ENCODE measurements at regions not wholly inside any gene's neighbourhood (a gene's known extent, or its start where the extent isn't known, plus 50 kb on each side); places are given as distances from the start of the nearest gene placed in this dataset.
"Not testable (repeated sequence)": the region's sequence is repeated elsewhere in the genome, so short reads cannot be mapped to it uniquely, and the experiment has no call there.

DNA sequence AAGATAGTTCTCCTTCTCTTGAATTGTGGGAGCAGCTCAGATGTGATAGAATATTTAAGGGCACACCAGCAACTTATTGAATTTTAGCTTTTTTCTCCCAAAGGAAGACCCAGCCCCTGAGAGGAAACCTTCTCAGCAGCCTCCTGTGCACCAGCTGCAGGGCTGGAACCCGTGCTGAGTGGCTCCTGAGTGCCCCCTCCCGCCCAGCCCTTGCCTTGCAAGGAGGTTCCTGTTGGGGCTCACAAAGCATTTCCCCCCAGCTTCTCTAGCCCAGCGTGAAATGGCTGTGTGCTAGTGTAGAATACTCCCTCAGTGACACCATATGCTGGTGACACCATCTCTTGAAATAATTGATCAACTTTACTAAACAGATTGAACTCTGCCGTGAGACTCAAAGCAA, 1180.1 kb downstream of the TMEM121 start:
- DNase-seq (ENCODE audit: low spot score), result not testable (repeated sequence)

DNA sequence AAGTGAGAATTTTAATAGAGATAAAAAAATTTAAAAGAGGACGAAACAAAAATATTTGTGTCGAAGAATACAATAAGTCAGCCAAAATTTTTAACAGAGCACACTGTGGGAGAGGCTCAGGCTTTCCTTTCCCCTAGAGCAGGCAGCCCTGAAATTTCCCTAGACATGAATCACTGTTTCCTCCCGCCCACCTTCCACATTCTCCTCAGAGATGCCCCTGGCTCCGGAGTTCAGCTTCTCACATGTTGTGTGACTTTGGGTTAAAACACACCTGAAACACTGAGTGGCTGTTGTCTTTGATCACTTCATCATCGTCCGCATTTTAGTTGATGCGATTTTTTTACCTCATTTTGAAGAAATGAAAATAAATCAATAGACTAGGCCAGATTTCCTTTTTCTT, 1183.8 kb downstream of the TMEM121 start:
- not testable (repeated sequence) for DNase-seq (ENCODE audit: low spot score)

DNA sequence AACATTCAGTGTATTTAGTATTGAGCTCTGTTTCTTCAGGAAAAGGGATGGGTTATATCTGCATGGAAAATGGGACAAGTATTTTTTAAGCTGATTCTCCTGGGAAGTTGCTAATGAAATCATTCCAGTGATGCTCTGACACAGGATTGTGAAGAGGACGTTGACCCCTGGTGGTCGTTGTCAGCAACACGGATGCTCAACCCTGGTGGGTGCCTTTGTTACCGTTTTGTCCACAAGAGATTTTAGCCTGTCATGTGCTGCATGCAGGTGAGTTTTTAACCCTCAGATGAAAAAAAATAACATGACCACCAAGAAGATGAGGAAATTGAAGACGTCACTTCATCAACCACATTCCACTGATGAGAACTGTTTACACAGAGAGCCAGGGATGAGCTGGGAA, 1186.1 kb downstream of the TMEM121 start:
- not testable (repeated sequence) for DNase-seq (ENCODE audit: low spot score)

DNA sequence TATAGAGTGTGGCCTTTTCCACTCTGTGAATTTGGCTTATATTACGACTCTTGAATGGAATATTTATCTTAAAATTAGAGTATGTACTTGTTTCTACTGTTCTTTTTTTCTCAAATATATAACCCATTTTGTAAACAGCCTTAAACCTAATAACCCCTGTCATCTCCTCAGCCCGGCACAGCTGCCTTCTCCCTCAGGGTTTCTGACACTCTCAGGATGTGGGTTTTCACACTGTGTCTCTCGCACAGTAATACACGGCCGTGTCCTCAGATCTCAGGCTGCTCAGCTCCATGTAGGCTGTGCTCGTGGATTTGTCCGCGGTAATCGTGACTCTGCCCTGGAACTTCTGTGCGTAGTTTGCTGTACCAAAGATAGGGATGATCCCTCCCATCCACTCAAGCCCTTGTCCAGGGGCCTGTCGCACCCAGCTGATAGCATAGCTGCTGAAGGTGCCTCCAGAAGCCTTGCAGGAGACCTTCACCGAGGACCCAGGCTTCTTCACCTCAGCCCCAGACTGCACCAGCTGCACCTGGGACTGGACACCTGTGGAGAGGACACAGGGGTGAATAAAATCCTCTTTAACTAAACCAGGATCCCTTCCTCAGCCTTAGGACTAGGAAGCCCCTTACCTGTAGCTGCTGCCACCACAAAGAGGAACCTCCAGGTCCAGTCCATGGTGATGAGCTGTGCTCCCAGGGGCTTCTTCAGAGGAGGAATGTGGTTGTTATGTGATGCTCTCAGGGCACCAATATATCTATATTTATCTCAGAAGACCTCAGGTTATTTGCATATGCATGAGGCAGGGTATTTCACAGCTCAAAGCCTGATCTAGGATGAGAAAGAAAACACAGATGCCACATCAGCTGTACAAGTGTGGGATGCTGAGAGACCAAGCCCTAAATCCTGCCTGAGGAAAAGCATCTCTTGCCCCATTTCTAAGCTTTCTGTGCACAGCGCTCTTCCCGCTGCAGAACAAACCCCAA, 1188.4 kb downstream of the TMEM121 start:
- not testable (repeated sequence) for DNase-seq (ENCODE audit: low spot score)

DNA sequence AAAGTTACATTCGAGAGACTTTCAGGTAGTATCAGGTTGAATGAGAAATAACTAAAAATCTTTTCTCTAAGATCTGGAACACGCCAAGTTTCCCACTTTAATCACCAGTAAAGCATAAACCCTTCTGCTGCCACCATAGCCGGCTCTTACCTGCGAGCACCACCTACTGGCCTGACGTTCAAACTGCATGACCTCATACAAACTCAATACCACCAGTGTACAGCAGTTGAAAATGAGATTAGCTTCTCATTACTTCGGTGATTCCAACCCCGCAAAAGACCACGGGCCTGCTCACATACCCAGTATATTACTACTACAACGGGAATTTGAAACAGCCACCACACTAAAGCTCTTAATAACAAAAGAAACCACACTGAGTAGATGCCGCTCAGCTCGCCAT, 1191.2 kb downstream of the TMEM121 start:
- not testable (repeated sequence) for DNase-seq (ENCODE audit: low spot score)

DNA sequence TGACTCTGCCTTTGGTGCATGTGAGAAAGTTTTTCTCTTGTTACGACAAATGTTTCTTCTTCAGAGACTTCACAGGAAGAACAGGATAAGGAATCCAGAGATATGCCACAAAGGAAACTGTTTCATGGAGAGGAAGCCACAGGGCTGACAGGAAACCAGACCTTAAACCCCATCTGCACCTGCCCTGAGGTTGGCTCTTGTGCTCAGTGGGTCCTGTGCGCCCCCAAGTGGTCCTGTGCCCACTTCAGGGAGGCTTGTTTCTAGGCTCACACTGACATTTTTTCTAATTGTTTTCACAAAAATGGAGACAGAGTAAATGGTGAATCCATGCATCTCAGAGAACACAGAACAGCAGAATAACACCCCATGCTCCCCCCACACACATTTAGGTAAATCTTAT, 1193.5 kb downstream of the TMEM121 start:
- DNase-seq (ENCODE audit: low spot score), result not testable (repeated sequence)

DNA sequence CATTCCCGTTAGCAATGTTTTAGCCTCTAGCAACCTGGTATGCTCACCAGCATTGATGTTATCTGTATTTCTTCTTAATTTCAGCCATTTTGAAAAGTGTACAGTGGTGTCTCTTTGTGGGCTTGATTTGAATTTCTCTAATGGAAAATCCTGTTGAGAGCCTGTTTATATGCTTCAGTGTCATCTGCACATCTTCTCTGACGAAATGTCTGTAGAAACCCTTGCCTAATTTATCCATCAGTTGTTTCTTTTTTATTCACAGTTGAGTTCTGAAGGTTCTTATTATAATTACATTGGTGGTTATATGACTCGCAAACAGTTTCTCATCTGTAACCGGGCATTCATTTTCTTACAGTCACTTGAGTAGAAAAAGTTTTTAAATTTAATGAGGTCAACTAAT, 1195.5 kb downstream of the TMEM121 start:
- DNase-seq (ENCODE audit: low spot score), result not testable (repeated sequence)

DNA sequence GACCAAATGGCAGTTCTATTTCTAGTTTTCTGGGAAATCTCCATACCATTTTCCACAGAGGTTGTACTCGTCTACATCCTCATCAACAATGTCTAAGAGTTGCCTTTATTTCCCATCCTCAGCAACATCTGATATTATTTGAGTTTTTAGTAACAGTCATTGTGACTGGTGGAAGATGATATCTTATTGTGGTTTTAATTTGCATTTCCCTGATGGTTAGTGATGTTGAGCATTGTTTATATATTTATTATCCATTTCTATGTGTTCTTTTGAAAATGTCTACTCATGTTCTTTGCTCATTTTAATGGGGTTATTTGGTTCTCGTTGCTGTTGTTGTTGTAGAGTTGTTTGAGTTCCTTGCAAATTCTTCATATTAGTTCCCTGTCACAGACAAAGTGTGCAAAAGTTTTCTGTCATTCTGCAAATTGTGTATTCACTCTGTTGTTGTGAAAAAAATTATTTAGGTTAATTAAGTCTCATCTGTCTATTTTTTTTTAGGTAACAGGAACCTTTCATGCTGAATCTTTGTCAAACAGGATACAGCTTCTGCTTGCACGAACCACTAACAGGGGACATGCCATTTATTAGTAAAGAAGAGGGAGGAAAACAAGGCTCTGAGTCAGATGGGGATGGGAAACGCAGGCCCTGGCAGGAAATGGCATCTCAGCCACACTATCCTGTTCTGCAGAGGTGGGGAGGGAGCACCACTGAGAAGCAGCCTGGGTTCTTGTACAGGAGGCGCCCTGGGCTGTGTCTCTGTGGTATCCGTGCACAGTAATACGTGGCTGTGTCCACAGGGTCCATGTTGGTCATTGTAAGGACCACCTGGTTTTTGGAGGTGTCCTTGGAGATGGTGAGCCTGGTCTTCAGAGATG, 1196.7 kb downstream of the TMEM121 start:
- DNase-seq (ENCODE audit: low spot score), result not testable (repeated sequence)

DNA sequence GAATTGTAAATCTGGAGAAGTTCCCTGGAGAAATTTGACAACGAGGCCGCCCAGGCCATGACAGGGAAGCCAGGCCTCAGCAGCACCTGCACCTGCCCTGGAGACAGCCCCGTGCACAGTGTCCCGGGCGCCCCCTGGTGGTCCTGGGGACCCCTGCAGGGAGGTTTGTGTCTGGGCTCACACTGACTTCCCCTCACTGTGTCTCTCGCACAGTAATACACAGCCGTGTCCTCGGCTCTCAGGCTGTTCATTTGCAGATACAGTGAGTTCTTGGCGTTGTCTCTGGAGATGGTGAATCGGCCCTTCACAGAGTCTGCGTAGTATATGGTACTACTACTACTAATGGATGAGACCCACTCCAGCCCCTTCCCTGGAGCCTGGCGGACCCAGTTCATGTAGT, 1201.6 kb downstream of the TMEM121 start:
- DNase-seq (ENCODE audit: low spot score), result not testable (repeated sequence)

DNA sequence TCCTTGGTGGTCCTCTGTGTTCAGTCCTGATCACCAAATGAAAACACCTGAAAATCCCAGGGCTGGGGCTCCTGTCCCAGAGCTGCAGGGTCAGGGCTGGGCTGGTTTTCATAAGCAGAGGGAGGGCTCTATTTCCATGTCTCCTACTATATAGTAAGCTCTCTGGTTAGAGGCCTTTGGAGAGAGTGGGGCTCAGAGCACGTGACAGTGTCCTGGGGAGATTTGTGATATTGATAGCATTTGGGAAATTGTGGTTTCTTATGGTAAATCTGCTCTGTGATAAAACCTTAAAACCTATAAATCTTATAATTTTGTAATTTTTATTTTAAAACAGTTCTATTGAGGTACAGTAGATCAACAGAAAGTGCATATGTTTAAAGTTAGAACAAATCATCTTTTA, 1202.2 kb downstream of the TMEM121 start:
- no peak for DNase-seq (ENCODE audit: low spot score)

DNA sequence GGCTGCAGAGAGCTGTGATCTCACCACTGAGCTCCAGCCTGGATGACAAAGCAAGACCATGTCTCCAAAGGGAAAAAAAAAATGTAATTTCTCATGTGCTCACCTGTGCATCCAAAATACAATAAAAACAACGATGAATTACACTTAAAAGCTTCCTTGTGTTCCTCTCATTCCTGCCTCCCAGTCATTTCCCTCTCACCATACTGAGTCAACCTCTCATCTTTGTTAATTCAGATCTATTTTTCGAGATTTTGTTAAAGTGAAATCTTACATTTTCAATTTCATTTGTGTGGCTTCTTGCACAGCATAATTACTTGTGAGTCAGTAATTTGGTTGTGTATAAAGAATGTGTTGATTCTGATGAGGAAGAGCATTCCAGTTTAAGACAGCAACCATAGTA, 1203.2 kb downstream of the TMEM121 start:
- no peak for DNase-seq (ENCODE audit: low spot score)

DNA sequence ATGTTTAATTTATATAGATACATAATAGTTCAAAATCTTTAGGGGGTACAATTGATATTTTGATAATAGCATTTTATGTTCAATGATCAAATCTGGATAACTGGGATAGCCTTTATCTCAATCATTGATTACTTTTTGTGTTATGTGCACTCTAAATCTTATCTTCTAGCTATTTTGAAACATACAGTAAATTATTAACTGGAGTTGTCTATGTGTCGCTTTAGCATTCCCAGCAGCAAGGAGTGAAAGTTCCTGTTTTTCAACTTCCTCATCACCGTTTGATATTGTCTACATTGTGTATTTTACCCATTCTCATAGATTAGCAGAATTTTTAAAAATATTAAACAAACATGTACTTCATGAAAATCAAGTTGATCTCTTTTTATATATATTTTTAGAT, 1207.4 kb downstream of the TMEM121 start:
- DNase-seq (ENCODE audit: low spot score), result no peak

DNA sequence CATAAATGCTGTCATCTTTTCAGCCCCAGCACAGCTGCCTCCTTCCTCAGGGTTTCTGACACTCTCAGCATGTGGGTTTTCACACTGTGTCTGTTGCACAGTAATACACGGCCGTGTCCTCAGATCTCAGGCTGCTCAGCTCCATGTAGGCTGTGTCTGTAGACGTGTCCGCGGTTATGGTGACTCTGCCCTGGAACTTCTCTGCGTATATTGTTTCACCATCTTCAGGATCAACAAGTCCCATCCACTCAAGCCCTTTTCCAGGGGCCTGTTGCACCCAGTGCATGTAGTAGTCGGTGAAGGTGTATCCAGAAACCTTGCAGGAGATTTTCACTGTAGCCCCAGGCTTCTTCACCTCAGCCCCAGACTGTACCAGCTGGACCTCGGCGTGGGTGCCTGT, 1210.6 kb downstream of the TMEM121 start:
- no peak for DNase-seq (ENCODE audit: low spot score)

DNA sequence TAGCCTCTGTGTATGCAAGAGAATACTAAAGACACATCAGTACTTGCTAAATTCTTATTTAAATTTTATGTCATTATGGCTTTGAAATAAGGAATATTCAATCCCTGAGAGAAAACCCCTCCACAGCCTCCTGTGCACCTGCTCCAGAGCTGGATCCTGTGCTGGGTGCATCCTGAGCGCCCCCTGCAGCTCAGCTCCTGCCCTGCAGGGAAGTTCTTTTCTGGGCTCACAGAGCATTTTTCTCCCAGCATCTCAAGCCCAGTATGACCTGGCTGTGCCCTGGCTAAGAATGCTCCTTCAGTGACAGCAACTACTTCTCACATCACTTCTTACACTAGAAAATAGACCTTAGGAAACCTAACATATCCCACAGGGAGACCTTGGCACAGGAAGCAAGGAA, 1211.7 kb downstream of the TMEM121 start:
- no peak for DNase-seq (ENCODE audit: low spot score)

DNA sequence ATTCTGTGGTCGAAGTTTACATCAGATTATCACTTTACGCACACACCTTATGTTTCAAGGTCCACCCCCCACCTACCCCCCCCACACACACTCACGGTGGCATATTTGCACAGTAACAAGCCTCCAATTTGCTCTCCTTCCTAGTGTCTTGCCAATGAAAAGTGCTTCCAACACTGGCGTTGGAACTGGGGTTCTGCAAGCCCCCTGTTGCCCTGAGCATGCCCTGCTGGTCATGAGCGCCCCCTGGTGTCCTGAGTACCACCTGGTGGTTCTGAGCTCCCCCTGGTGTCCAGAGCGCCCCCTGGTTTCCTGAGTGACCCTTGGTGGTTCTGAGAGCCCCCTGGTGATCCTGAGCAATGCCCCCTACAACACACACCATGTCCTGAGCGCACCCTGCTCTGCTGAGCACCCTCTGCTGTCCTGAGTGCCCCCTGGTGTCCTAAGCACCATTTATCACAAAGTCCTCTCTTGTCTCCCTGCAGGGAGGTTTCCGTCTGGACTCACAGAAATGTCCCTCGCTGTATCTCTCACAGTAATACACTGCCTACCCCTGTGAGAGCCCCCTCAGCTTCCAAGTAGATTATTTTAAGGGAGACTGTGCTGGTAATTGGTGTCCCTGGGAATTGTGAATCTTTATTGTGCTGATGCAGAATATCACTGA, 1212.3 kb downstream of the TMEM121 start:
- not testable (repeated sequence) for DNase-seq (ENCODE audit: low spot score)

DNA sequence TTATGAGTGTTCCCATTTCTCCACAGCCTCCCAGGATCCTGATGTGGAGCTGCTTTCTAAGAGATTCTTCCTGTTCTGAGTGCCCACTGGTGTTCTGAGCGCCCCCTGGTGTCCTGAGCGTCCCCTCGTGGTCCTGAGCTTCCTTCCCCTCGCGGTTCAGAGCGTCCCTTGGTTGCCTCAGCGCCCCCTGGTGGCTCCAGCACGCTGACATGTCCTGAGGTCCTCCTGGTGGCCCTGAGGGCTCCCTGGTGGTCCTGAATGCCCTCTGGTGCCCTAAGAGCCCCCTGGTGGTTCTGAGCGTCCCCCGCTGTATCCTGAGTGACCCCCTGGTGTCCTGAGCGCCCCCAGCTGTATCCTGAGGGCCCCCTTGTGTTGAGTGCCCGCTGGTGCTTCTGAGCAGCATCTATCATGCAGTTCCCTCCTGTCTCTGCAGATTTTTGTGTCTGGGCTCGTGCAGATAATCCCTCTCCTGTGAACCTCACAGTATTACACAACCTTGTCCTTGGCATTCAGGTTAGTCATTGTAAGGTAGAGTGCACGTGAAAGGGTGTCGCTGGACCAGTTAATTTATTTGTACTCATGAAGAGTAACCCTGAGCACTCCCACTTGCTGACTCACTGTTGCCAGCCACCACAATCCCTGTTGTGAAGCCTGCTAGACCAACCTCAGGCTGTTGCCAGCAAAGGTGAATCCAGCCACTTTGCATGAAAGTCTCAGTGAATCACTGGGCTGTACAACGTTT, 1214.9 kb downstream of the TMEM121 start:
- DNase-seq (ENCODE audit: low spot score), result not testable (repeated sequence)

DNA sequence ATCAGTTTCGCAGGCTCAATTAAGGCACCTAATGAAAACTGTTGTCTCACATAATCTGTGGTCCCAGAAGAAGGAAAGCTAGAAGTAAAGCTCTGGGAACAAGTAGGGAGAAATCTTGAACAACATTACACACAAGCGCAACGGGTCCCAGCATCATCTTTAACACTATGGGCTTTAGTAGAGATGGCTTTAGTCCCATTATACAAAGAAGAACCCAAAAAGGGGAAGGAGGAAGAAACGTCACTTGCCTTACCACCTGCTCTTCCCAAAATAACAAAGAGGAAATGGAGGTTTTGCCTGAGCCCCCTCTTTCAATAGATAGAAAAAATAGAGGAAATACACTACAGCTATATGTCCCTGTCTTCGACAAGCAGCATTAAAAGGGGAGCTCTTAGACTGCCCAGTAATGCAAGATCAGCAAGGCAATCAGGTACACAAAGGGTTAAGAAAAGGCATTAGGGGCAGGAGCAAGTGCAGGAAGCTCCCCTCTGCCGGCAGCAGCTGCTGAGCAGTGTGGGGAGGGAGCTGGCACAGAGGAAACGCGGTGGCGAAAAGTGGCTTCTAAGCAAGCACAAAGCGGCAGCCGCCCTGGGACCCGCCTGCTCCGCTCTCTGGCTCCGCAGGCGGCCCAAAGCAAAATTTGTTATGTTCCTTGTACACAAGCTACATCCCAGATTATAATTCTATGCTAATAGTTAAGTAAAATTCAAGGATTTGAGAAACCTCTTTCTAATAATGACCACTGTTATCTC, 1218.8 kb downstream of the TMEM121 start:
- DNase-seq (ENCODE audit: low spot score), result not testable (repeated sequence)

DNA sequence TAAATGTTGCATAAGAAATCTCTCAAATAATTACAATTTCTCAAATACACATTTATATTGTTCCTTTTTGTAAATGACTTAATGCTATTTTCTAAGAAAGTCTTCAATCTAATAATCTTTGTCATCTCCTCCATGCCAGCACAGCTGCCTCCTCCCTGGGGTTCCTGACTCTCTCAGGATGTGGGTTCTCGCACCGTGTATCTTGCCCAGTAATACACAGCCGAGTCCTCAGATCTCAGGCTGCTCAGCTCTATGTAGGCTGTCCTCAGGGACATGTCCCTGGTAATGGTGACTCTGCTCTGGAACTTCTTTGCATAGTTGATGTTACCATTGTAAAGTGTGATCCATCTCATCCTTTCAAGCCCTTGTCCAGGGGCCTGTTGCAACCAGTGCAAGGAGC, 1223.7 kb downstream of the TMEM121 start:
- DNase-seq (ENCODE audit: low spot score), result not testable (repeated sequence)

DNA sequence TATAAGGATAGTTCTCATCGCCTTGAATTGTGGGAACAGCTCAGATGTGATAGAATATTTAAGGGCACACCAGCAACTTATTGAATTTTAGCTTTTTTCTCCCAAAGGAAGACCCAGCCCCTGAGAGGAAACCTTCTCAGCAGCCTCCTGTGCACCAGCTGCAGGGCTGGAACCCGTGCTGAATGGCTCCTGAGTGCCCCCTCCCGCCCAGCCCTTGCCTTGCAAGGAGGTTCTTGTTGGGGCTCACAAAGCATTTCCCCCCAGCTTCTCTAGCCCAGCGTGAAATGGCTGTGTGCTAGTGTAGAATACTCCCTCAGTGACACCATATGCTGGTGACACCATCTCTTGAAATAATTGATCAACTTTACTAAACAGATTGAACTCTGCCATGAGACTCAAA, 1227.4 kb downstream of the TMEM121 start:
- not testable (repeated sequence) for DNase-seq (ENCODE audit: low spot score)

DNA sequence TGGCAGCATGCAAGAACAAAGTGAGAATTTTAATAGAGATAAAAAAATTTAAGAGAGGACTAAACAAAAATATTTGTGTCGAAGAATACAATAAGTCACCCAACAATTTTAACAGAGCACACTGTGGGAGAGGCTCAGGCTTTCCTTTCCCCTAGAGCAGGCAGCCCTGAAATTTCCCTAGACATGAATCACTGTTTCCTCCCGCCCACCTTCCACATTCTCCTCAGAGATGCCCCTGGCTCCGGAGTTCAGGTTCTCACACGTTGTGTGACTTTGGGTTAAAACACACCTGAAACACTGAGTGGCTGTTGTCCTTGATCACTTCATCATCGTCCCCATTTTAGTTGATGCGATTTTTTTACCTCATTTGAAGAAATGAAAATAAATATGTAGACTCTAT, 1231.1 kb downstream of the TMEM121 start:
- not testable (repeated sequence) for DNase-seq (ENCODE audit: low spot score)

Data from left forelimb (tissue), 1 donor.